HCT116 (cell line): ENCODE measurements at regions not wholly inside any gene's neighbourhood (a gene's known extent, or its start where the extent isn't known, plus 50 kb on each side); places are given as distances from the start of the nearest gene placed in this dataset.

Experiments used
- ATAC-seq: fragments of 200-7000 bp; cut with Tn5 transposase; 2 replicates; pipeline ENCODE4 v1.9.1; 2020; ENCODE audit warnings: mild to moderate bottlenecking, moderate library complexity
- BruUV-seq: library from RNA; stranded (reverse); fragments of 400-500 nt; replicated peaks from 2 replicates; lab custom pipeline; 2021; lab: Mats Ljungman, UMichigan
- CTCF ChIA-PET: fragments of 300-600 bp; sonication (Branson Sonifier 250); formaldehyde crosslinking; loops from one replicate; lab custom pipeline; 2021; ENCODE audit warnings: antibody characterized with exemption; lab: Charles Lee
- POLR2A ChIA-PET: fragments of 300-600, 350-600 bp; sonication (Branson Sonifier 250); formaldehyde crosslinking; loops from one replicate; lab custom pipeline; 2021; ENCODE audit warnings: antibody characterized with exemption; lab: Charles Lee
- RAD21 ChIA-PET, 2 experiments: fragments of 300-600 bp; sonication (Branson Sonifier 250); formaldehyde crosslinking; loops; one replicate each; lab custom pipeline; 2023; ENCODE audit warnings: low total read pairs in 2 of 2; ENCODE audit not compliant: uncharacterized antibody in 2 of 2, unreplicated experiment in 2 of 2, low non-redundant PET in 1 of 2; lab: Charles Lee
- DNase-seq: peaks from one replicate; pipeline ENCODE4 v3.0.0-alpha.2; 2010; ENCODE audit warnings: low read depth, low spot score
- H2AFZ ChIP-seq: fragments of 200-600 bp; shearing (Covaris generic), sonication (generic); 2 replicates; pipeline ENCODE4 v1.6.1; 2017; ENCODE audit warnings: low read depth, mixed run types, mixed read lengths, antibody characterized with exemption, low read length; ENCODE audit not compliant: poor library complexity, severe bottlenecking
- H3K27ac ChIP-seq: 2 replicates; pipeline ENCODE4 v1.5.1; 2012; ENCODE audit warnings: low read depth, low read length
- H3K27me3 ChIP-seq: fragments of 200-600 bp; sonication (generic); 2 replicates; pipeline ENCODE4 v1.6.1; 2016; ENCODE audit warnings: mixed run types, low read length, mixed read lengths; ENCODE audit not compliant: insufficient read depth
- H3K36me3 ChIP-seq, 2 experiments: fragments of 200-500 bp in 1 of 2; fragments of 200-600 bp in 1 of 2; sonication (Bioruptor generic) in 1 of 2; sonication (generic) in 1 of 2; 2 replicates each; pipeline versions ENCODE4 v1.5.1 to v1.6.1; 2014 to 2016; ENCODE audit warnings: low read length in 2 of 2, inconsistent platforms in 1 of 2, mixed read lengths in 1 of 2, mixed run types in 1 of 2; ENCODE audit not compliant: insufficient read depth in 2 of 2, control insufficient read depth in 1 of 2
- H3K4me1 ChIP-seq, 2 experiments: fragments of 200-600 bp in 1 of 2; sonication (generic) in 1 of 2; 2 replicates each; pipeline versions ENCODE4 v1.5.1 to v1.6.1; 2012 to 2017; ENCODE audit warnings: low read length in 2 of 2, inconsistent platforms in 1 of 2, mild to moderate bottlenecking in 1 of 2, mixed read lengths in 1 of 2, mixed run types in 1 of 2, moderate library complexity in 1 of 2; ENCODE audit not compliant: insufficient read depth in 2 of 2, control insufficient read depth in 1 of 2
- H3K4me2 ChIP-seq: fragments of 200-600 bp; sonication (generic); 2 replicates; pipeline ENCODE4 v1.6.1; 2017; ENCODE audit warnings: mixed run types, low read length, mixed read lengths
- H3K4me3 ChIP-seq, 2 experiments: fragments of 200-600 bp in 1 of 2; sonication (generic) in 1 of 2; replicated peaks in 1 of 2; 2 replicates each; pipeline ENCODE4 v1.5.1; 2011 to 2016; ENCODE audit warnings: low read length in 2 of 2, control low read depth in 1 of 2, low read depth in 1 of 2, mild to moderate bottlenecking in 1 of 2, mixed read lengths in 1 of 2, mixed run types in 1 of 2
- H3K79me2 ChIP-seq: fragments of 200-600 bp; sonication (generic); 2 replicates; pipeline ENCODE4 v1.6.1; 2017; ENCODE audit warnings: mild to moderate bottlenecking, mixed run types, low read length, moderate library complexity, mixed read lengths; ENCODE audit not compliant: insufficient read depth
- H3K9ac ChIP-seq: fragments of 200-600 bp; sonication (generic); 2 replicates; pipeline ENCODE4 v1.6.1; 2016; ENCODE audit warnings: low read length, mixed read lengths
- H3K9me2 ChIP-seq: fragments of 200-600 bp; sonication (generic), shearing (Covaris generic); 2 replicates; pipeline ENCODE4 v1.6.1; 2017; ENCODE audit warnings: mixed run types, mild to moderate bottlenecking, moderate library complexity; ENCODE audit not compliant: insufficient read depth
- H3K9me3 ChIP-seq, 2 experiments: fragments of 200-500 bp in 1 of 2; fragments of 200-600 bp in 1 of 2; sonication (Bioruptor generic) in 1 of 2; sonication (generic) in 1 of 2; 2 replicates each; pipeline ENCODE4 v1.6.1; 2014 to 2017; ENCODE audit warnings: low read length in 2 of 2, mixed read lengths in 2 of 2, inconsistent platforms in 1 of 2, low read depth in 1 of 2, mild to moderate bottlenecking in 1 of 2, mixed run types in 1 of 2, moderate library complexity in 1 of 2; ENCODE audit not compliant: control insufficient read depth in 1 of 2, insufficient read depth in 1 of 2
- H4K20me1 ChIP-seq: fragments of 200-600 bp; sonication (generic), shearing (Covaris generic); 2 replicates; pipeline ENCODE4 v1.6.1; 2017; ENCODE audit warnings: mixed run types, mild to moderate bottlenecking, moderate library complexity; ENCODE audit not compliant: insufficient read depth
- CBX3 ChIP-seq: IDR thresholded peaks from 2 replicates; pipeline ENCODE4 v1.6.1; 2012; ENCODE audit warnings: low read depth
- EGR1 ChIP-seq: IDR thresholded peaks from 2 replicates; pipeline ENCODE4 v1.6.1; 2012; ENCODE audit warnings: low read depth
- ELF1 ChIP-seq: IDR thresholded peaks from 2 replicates; pipeline ENCODE4 v1.6.1; 2012; ENCODE audit warnings: low read depth, borderline replicate concordance
- EZH2 ChIP-seq: fragments of 200-600 bp; sonication (generic); IDR thresholded peaks from 2 replicates; pipeline ENCODE4 v1.6.1; 2017; ENCODE audit warnings: antibody characterized with exemption, mixed run types
- POLR2AphosphoS5 ChIP-seq: IDR thresholded peaks from 2 replicates; pipeline ENCODE4 v1.6.1; 2011; ENCODE audit warnings: mild to moderate bottlenecking, low read depth, low read length, moderate library complexity
- RAD21 ChIP-seq: IDR thresholded peaks from 2 replicates; pipeline ENCODE4 v1.6.1; 2012; ENCODE audit warnings: low read depth, mild to moderate bottlenecking
- SP1 ChIP-seq: IDR thresholded peaks from 2 replicates; pipeline ENCODE4 v1.6.1; 2012; ENCODE audit warnings: low read depth
- SRF ChIP-seq: IDR thresholded peaks from 2 replicates; pipeline ENCODE4 v1.6.1; 2012; ENCODE audit warnings: low read depth
- intact Hi-C: fragments of 100-400 bp; cut with micrococcal nuclease; formaldehyde crosslinking; loops from 2 replicates; pipeline ENCODE4 v1.10.0; 2022
- TF ChIP-seq, protein P1 (sequence below): IDR thresholded peaks from 2 replicates; pipeline ENCODE4 v1.6.1; 2012
- TF ChIP-seq, protein P2 (sequence below): IDR thresholded peaks from 2 replicates; pipeline ENCODE4 v1.6.1; 2012; ENCODE audit warnings: low read depth

DNA sequence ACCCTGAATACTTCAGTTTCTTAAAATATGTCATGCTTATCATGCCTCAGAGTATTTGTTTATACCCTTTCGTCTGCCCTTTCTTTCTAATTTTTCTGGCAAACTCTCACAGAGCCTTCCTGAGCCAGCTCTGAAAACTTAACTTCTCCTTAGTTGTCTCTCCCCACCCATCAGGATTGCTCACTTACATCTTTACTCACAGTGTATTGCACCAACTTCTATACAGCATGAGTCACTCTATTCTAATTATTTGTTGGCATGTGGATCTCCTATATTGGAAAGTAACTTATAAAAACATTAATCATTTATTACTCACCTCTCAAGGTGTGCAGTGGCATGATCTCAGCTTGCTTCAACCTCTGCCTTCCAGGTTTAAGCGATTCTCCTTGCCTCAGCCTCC is 114.9 kb downstream of the FANCF start:
- H3K4me3 ChIP-seq: no peak overlapping the region
- H3K4me2 ChIP-seq: no peak overlapping the region
- H3K9me3 ChIP-seq: no peaks in the 10 kb centered on the region
- TF ChIP-seq POLR2AphosphoS5: no peak
- TF ChIP-seq RAD21: no peak
- TF ChIP-seq, protein P1, sequence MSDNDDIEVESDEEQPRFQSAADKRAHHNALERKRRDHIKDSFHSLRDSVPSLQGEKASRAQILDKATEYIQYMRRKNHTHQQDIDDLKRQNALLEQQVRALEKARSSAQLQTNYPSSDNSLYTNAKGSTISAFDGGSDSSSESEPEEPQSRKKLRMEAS: no peak
- TF ChIP-seq ELF1: no peak
- no peak for TF ChIP-seq EZH2
- TF ChIP-seq SP1: no peak
- intact Hi-C loops: no loop called here
- H3K9me2 ChIP-seq: no peaks in the 10 kb centered on the region
- no peaks in the 10 kb centered on the region; the same call in 1 of the 2 replicates for H4K20me1 ChIP-seq
- H3K9ac ChIP-seq: no peak overlapping the region
- no peaks in the 10 kb centered on the region; the same call in 1 of the 2 replicates for H3K27me3 ChIP-seq
- no TSS peak for BruUV-seq
- no peaks in the 10 kb centered on the region for H3K4me1 ChIP-seq
- no peaks in the 10 kb centered on the region for H3K79me2 ChIP-seq
- no peak overlapping the region for H3K27ac ChIP-seq
- DNase-seq: no peak
- ChIA-PET POLR2A (no interaction called here), CTCF (no interaction called here), RAD21 (no interaction called here)
- no peak for ATAC-seq
- no peaks in the 10 kb centered on the region for H3K36me3 ChIP-seq
- no peak overlapping the region for H2AFZ ChIP-seq

DNA sequence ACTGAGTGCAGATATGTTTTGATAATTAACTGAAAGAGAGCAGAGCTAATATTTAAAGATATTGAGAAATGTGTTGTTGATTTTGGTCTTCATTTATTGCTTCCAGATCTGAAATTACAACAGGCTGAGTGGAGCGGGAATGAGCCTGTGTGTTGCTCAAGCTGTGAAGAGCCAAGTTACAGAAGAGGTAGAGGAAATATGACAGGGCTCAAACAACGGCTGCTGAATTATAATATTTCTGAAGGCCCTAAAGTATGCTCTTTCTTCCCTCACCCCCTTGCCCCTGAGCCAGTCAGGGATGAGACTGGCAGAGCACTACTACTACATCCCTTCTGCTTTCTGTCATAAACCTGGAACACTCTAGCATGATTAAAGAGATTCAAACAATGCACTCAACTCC is 115.6 kb downstream of the FANCF start:
- no peak overlapping the region for H3K4me2 ChIP-seq
- ChIA-PET CTCF (no interaction called here), POLR2A (no interaction called here), RAD21 (no interaction called here)
- intact Hi-C loops: no loop called here
- H3K9ac ChIP-seq: no peak overlapping the region
- H3K9me2 ChIP-seq: no peaks in the 10 kb centered on the region
- TF ChIP-seq, protein P1: no peak
- no peak for TF ChIP-seq EGR1
- TF ChIP-seq, protein P2, sequence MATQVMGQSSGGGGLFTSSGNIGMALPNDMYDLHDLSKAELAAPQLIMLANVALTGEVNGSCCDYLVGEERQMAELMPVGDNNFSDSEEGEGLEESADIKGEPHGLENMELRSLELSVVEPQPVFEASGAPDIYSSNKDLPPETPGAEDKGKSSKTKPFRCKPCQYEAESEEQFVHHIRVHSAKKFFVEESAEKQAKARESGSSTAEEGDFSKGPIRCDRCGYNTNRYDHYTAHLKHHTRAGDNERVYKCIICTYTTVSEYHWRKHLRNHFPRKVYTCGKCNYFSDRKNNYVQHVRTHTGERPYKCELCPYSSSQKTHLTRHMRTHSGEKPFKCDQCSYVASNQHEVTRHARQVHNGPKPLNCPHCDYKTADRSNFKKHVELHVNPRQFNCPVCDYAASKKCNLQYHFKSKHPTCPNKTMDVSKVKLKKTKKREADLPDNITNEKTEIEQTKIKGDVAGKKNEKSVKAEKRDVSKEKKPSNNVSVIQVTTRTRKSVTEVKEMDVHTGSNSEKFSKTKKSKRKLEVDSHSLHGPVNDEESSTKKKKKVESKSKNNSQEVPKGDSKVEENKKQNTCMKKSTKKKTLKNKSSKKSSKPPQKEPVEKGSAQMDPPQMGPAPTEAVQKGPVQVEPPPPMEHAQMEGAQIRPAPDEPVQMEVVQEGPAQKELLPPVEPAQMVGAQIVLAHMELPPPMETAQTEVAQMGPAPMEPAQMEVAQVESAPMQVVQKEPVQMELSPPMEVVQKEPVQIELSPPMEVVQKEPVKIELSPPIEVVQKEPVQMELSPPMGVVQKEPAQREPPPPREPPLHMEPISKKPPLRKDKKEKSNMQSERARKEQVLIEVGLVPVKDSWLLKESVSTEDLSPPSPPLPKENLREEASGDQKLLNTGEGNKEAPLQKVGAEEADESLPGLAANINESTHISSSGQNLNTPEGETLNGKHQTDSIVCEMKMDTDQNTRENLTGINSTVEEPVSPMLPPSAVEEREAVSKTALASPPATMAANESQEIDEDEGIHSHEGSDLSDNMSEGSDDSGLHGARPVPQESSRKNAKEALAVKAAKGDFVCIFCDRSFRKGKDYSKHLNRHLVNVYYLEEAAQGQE: no peak
- no peak for TF ChIP-seq SRF
- no peak for TF ChIP-seq ELF1
- TF ChIP-seq CBX3: no peak
- no peak for TF ChIP-seq SP1
- TF ChIP-seq, all 23 proteins: peak for 0
- Histone ChIP-seq H3K36me3 (no peaks in the 10 kb centered on the region), H3K4me1 (no peaks in the 10 kb centered on the region), H3K27me3 (no peaks in the 10 kb centered on the region; the same call in 1 of the 2 replicates), H4K20me1 (no peaks in the 10 kb centered on the region; the same call in 1 of the 2 replicates), H3K27ac (no peak overlapping the region), H3K4me3 (no peak overlapping the region), H3K9me3 (no peaks in the 10 kb centered on the region), H2AFZ (no peak overlapping the region), H3K79me2 (no peaks in the 10 kb centered on the region)
- no peak for ATAC-seq
- no TSS peak for BruUV-seq
- no peak for DNase-seq
